ENCODE measurements at regions not wholly inside any gene's neighbourhood (a gene's known extent, or its start where the extent isn't known, plus 50 kb on each side); places are given as distances from the start of the nearest gene placed in this dataset.
"Not testable (repeated sequence)": the region's sequence is repeated elsewhere in the genome, so short reads cannot be mapped to it uniquely, and the experiment has no call there.

GRCh38 chr12:4158306-4158705 is 115.3 kb upstream of the CCND2 start:
- Histone ChIP-seq H3K4me1 (ENCODE audit: insufficient read depth, low read length) (peaks cover 18% of the 10 kb centered on the region), H3K9ac (ENCODE audit: low read depth, low read length) (no peak overlapping the region), H3K36me3 (ENCODE audit: insufficient read depth, low read length) (no peaks in the 10 kb centered on the region), H3K9me3 (ENCODE audit: control insufficient read depth, insufficient read depth, low read length) (peaks cover 5% of the 10 kb centered on the region; the same call in 1 of the 2 replicates)

GRCh38 chr12:4157122-4157521 is 116.4 kb upstream of the CCND2 start:
- peaks cover 5% of the 10 kb centered on the region; the same call in 1 of the 2 replicates for H3K9me3 ChIP-seq (ENCODE audit: control insufficient read depth, insufficient read depth, low read length)
- no peaks in the 10 kb centered on the region for H3K36me3 ChIP-seq (ENCODE audit: insufficient read depth, low read length)

GRCh38 chr12:4156317-4156716 is 117.2 kb upstream of the CCND2 start:
- Histone ChIP-seq H3K4me1 (ENCODE audit: insufficient read depth, low read length) (peaks cover 30% of the 10 kb centered on the region), H3K9me3 (ENCODE audit: control insufficient read depth, insufficient read depth, low read length) (no peaks in the 10 kb centered on the region), H3K36me3 (ENCODE audit: insufficient read depth, low read length) (no peaks in the 10 kb centered on the region), H3K9ac (ENCODE audit: low read depth, low read length) (no peak overlapping the region)

More at GRCh38 chr12:4157122-4157521, 116.4 kb upstream of the CCND2 start:
- Histone ChIP-seq H3K9ac (ENCODE audit: low read depth, low read length) (no peak overlapping the region), H3K4me1 (ENCODE audit: insufficient read depth, low read length) (peaks cover 23% of the 10 kb centered on the region)

- peaks cover 30% of the 10 kb centered on the region for H3K4me1 ChIP-seq (ENCODE audit: insufficient read depth, low read length)
- no peaks in the 10 kb centered on the region for H3K36me3 ChIP-seq (ENCODE audit: insufficient read depth, low read length)
- H3K9ac ChIP-seq (ENCODE audit: low read depth, low read length), result no peak overlapping the region
- H3K9me3 ChIP-seq (ENCODE audit: control insufficient read depth, insufficient read depth, low read length), result no peaks in the 10 kb centered on the region
These were observed 118.8 kb upstream of the CCND2 start for GRCh38 chr12:4154672-4155225.

GRCh38 chr12:4153343-4153892 is 120.1 kb upstream of the CCND2 start:
- H3K9ac ChIP-seq (ENCODE audit: low read depth, low read length), result no peak overlapping the region
- H3K36me3 ChIP-seq (ENCODE audit: insufficient read depth, low read length), result no peaks in the 10 kb centered on the region
- no peaks in the 10 kb centered on the region for H3K9me3 ChIP-seq (ENCODE audit: control insufficient read depth, insufficient read depth, low read length)
- peaks cover 30% of the 10 kb centered on the region for H3K4me1 ChIP-seq (ENCODE audit: insufficient read depth, low read length)

GRCh38 chr12:4152145-4152795 is 121.3 kb upstream of the CCND2 start:
- H3K9ac ChIP-seq (ENCODE audit: low read depth, low read length), result no peak overlapping the region
- no peaks in the 10 kb centered on the region for H3K36me3 ChIP-seq (ENCODE audit: insufficient read depth, low read length)
- peaks cover 37% of the 10 kb centered on the region for H3K4me1 ChIP-seq (ENCODE audit: insufficient read depth, low read length)
- no peaks in the 10 kb centered on the region for H3K9me3 ChIP-seq (ENCODE audit: control insufficient read depth, insufficient read depth, low read length)

- H3K9me3 ChIP-seq (ENCODE audit: control insufficient read depth, insufficient read depth, low read length), result no peaks in the 10 kb centered on the region
- no peak overlapping the region for H3K9ac ChIP-seq (ENCODE audit: low read depth, low read length)
- no peaks in the 10 kb centered on the region for H3K36me3 ChIP-seq (ENCODE audit: insufficient read depth, low read length)
- H3K4me1 ChIP-seq (ENCODE audit: insufficient read depth, low read length), result peaks cover 38% of the 10 kb centered on the region
These were observed 122.0 kb upstream of the CCND2 start for GRCh38 chr12:4151362-4152121.

- not testable (repeated sequence) for H3K36me3 ChIP-seq (ENCODE audit: insufficient read depth, low read length); H3K9me3 ChIP-seq (ENCODE audit: control insufficient read depth, insufficient read depth, low read length); H3K9ac ChIP-seq (ENCODE audit: low read depth, low read length)
- peaks cover 32% of the 10 kb centered on the region for H3K4me1 ChIP-seq (ENCODE audit: insufficient read depth, low read length)
These were observed 123.2 kb upstream of the CCND2 start for GRCh38 chr12:4150355-4150754.

GRCh38 chr12:4148418-4149056 is 125.0 kb upstream of the CCND2 start:
- no peak overlapping the region for H3K9ac ChIP-seq (ENCODE audit: low read depth, low read length)

GRCh38 chr12:4147031-4147481 is 126.5 kb upstream of the CCND2 start:
- peaks cover 24% of the 10 kb centered on the region for H3K4me1 ChIP-seq (ENCODE audit: insufficient read depth, low read length)

More at GRCh38 chr12:4148418-4149056, 125.0 kb upstream of the CCND2 start:
- Histone ChIP-seq H3K36me3 (ENCODE audit: insufficient read depth, low read length) (no peaks in the 10 kb centered on the region), H3K9me3 (ENCODE audit: control insufficient read depth, insufficient read depth, low read length) (no peaks in the 10 kb centered on the region), H3K4me1 (ENCODE audit: insufficient read depth, low read length) (peaks cover 29% of the 10 kb centered on the region)

GRCh38 chr12:4145990-4146859 is 127.3 kb upstream of the CCND2 start:
- peaks cover 19% of the 10 kb centered on the region for H3K4me1 ChIP-seq (ENCODE audit: insufficient read depth, low read length)
- no peak overlapping the region for H3K9ac ChIP-seq (ENCODE audit: low read depth, low read length)
- H3K9me3 ChIP-seq (ENCODE audit: control insufficient read depth, insufficient read depth, low read length), result no peaks in the 10 kb centered on the region
- H3K36me3 ChIP-seq (ENCODE audit: insufficient read depth, low read length), result no peaks in the 10 kb centered on the region

More at GRCh38 chr12:4147031-4147481, 126.5 kb upstream of the CCND2 start:
- Histone ChIP-seq H3K9me3 (ENCODE audit: control insufficient read depth, insufficient read depth, low read length) (no peaks in the 10 kb centered on the region), H3K9ac (ENCODE audit: low read depth, low read length) (no peak overlapping the region), H3K36me3 (ENCODE audit: insufficient read depth, low read length) (no peaks in the 10 kb centered on the region)

GRCh38 chr12:4144676-4145075 is 128.9 kb upstream of the CCND2 start:
- no peaks in the 10 kb centered on the region for H3K36me3 ChIP-seq (ENCODE audit: insufficient read depth, low read length)
- H3K4me1 ChIP-seq (ENCODE audit: insufficient read depth, low read length), result peaks cover 30% of the 10 kb centered on the region
- H3K9ac ChIP-seq (ENCODE audit: low read depth, low read length), result no peak overlapping the region
- H3K9me3 ChIP-seq (ENCODE audit: control insufficient read depth, insufficient read depth, low read length), result no peaks in the 10 kb centered on the region

- peaks cover 30% of the 10 kb centered on the region for H3K4me1 ChIP-seq (ENCODE audit: insufficient read depth, low read length)
- no peaks in the 10 kb centered on the region for H3K36me3 ChIP-seq (ENCODE audit: insufficient read depth, low read length)
- no peaks in the 10 kb centered on the region for H3K9me3 ChIP-seq (ENCODE audit: control insufficient read depth, insufficient read depth, low read length)
- H3K9ac ChIP-seq (ENCODE audit: low read depth, low read length), result no peak overlapping the region
These were observed 129.7 kb upstream of the CCND2 start for GRCh38 chr12:4143896-4144295.
